Omental fat pad (tissue), 3 donors: ENCODE measurements at regions not wholly inside any gene's neighbourhood (a gene's known extent, or its start where the extent isn't known, plus 50 kb on each side); places are given as distances from the start of the nearest gene placed in this dataset.

Source experiments
- ATAC-seq: fragments of 150-250 bp; one replicate; pipeline ENCODE4 v1.9.1; 2016; ENCODE audit warnings: mild to moderate bottlenecking, moderate library complexity; ENCODE audit not compliant: low FRiP score
- DNase-seq: peaks from one replicate; pipeline ENCODE4 v3.0.0-alpha.2; 2019; ENCODE audit warnings: low spot score
- TF ChIP-seq, protein P1 (sequence below), 3 donors: fragments of 450-650 bp; IDR thresholded peaks; one replicate each; pipeline ENCODE4 v1.5.1; 2016 to 2017; ENCODE audit warnings: antibody characterized with exemption in 3 of 3, mild to moderate bottlenecking in 3 of 3, moderate library complexity in 2 of 3

GRCh38 chr3:13165576-13165975, 92.3 kb upstream of the IQSEC1 start:
- TF ChIP-seq, protein P1, sequence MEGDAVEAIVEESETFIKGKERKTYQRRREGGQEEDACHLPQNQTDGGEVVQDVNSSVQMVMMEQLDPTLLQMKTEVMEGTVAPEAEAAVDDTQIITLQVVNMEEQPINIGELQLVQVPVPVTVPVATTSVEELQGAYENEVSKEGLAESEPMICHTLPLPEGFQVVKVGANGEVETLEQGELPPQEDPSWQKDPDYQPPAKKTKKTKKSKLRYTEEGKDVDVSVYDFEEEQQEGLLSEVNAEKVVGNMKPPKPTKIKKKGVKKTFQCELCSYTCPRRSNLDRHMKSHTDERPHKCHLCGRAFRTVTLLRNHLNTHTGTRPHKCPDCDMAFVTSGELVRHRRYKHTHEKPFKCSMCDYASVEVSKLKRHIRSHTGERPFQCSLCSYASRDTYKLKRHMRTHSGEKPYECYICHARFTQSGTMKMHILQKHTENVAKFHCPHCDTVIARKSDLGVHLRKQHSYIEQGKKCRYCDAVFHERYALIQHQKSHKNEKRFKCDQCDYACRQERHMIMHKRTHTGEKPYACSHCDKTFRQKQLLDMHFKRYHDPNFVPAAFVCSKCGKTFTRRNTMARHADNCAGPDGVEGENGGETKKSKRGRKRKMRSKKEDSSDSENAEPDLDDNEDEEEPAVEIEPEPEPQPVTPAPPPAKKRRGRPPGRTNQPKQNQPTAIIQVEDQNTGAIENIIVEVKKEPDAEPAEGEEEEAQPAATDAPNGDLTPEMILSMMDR (IDR thresholded peaks at IDR 0.05): no peak
- no peak for DNase-seq
- no peak for ATAC-seq

GRCh38 chr3:13164893-13165492, 91.8 kb upstream of the IQSEC1 start:
- TF ChIP-seq, protein P1 (IDR thresholded peaks at IDR 0.05): no peak
- ATAC-seq (no peak), DNase-seq (no peak)

DNA sequence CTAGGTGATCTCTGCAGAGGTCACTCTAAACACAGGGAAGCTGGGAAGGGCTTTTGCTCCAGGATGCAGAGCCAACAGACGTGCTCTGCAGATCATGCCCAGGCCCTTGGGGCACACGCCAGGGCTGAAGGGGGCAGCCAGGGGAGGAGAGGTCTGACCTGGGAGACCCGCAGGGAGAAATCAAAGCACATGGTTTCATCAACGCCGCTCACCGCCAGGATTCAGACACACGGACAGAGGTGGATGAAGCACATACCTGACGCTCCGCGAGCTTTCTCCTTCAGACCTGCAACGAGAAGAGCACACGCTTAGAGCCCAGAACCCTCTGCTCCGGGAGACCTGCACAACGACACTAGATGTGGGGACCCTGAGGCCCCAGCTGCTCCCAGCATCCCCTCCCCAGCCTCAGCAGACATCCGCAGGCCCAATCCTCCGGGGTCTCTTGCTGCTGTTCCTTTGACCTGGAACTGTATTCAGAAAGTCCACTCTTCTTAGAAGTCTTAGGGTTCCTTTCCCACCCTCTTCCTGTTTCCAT, 90.7 kb upstream of the IQSEC1 start:
- TF ChIP-seq, protein P1 (IDR thresholded peaks at IDR 0.05): no peak
- DNase-seq: no peak
- ATAC-seq: no peak

DNA sequence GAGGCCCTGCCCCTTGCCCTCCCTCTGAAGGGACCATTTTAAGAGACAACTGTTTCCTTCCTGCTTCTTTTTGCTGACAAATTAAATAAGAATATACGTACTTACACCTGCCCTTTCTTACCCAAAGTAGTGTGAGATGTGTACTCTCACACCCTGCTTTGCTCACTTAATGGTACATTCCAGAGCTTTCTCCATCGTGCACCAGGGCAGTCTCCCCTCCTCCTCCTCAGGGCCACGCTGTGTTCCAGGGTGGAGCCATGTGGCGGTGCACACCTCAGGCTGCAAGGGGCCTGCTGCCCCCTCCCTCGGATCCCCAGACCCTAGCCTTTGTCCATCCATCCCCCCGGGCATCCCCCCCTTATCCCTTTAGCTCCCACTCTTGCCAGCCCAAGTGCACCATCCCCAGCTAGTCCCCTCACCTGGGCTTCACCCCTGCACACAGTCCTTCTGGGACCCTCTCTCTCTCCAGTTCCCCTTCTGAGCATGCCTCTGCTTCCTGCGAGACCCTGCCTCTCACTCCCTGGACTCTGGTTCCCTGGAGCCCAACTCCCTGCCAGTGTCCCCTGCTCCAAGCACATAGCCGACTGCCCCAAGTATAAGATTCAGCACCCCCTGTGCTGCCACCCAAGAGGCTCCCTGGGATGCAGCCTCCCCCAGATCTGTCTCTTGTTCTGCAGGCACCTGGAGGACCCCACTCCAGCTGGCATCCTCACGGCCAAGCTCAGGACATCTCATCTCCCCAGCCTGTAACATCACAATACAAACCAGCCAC, 89.5 kb upstream of the IQSEC1 start:
- no peak for DNase-seq
- no peak for ATAC-seq
- TF ChIP-seq, protein P1 (IDR thresholded peaks at IDR 0.05): no peak

DNA sequence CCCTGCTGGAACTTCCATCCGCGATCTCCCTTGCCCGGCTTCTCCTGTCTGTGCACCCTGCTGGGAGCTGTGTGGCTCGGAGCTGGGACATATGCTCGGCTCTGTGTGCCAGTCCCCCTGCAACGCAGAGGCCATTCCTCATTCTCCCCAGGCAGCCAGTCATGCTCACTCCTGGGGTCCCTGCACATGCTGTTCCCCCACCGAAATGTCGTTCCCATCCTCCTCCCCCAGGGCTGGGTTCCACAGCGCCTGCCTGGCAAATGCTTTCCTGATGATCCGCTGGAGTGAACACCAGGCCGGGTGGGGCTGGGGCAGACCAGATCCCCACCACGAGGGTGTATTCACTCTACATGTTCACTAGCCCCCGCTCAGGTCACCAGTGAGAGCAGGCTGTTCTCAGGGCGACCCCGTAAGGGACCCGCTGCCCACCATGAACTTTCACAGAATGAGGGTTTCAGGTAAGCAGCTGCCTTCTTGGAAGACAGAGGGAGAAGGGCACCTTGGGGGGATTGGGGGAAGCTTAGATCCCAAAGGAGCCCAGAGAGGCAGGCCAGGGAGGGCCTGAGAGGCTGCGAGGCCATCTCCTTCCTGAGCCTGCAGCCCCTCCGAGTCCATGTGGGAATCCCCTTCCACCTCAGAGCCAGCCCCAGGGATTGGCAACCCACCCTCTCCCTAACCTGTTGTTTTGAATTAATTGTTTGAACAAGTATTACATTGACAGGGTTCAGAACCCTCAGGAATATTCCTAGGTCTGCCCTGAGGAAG, 88.7 kb upstream of the IQSEC1 start:
- DNase-seq: no peak
- TF ChIP-seq, protein P1 (IDR thresholded peaks at IDR 0.05): no peak
- ATAC-seq: no peak

GRCh38 chr3:13161021-13161759, 88.0 kb upstream of the IQSEC1 start:
- TF ChIP-seq, protein P1 (IDR thresholded peaks at IDR 0.05): no peak
- ATAC-seq (no peak), DNase-seq (no peak)
